ENCODE measurements at regions not wholly inside any gene's neighbourhood (a gene's known extent, or its start where the extent isn't known, plus 50 kb on each side); places are given as distances from the start of the nearest gene placed in this dataset.

- TF ChIP-seq CTCF (IDR thresholded peaks at IDR 0.05; ENCODE audit: partially characterized antibody, unreplicated experiment): no peak
- Mint-ChIP-seq H3K4me3 (ENCODE audit: unreplicated experiment) (no peak overlapping the region), H3K36me3 (ENCODE audit: unreplicated experiment) (no peaks in the 10 kb centered on the region), H3K27ac (ENCODE audit: unreplicated experiment) (no peak overlapping the region), H3K4me1 (ENCODE audit: low read depth, unreplicated experiment) (no peaks in the 10 kb centered on the region), H3K9me3 (ENCODE audit: unreplicated experiment) (no peaks in the 10 kb centered on the region), H3K27me3 (ENCODE audit: unreplicated experiment) (no peaks in the 10 kb centered on the region)
- no peak for DNase-seq
These were observed 338.9 kb upstream of the MBL2 start for GRCh38 chr10:53111529-53111928.

- Mint-ChIP-seq H3K4me3 (ENCODE audit: unreplicated experiment) (no peak overlapping the region), H3K27me3 (ENCODE audit: unreplicated experiment) (no peaks in the 10 kb centered on the region), H3K9me3 (ENCODE audit: unreplicated experiment) (no peaks in the 10 kb centered on the region), H3K4me1 (ENCODE audit: low read depth, unreplicated experiment) (no peaks in the 10 kb centered on the region), H3K36me3 (ENCODE audit: unreplicated experiment) (no peaks in the 10 kb centered on the region), H3K27ac (ENCODE audit: unreplicated experiment) (no peak overlapping the region)
- TF ChIP-seq CTCF (IDR thresholded peaks at IDR 0.05; ENCODE audit: partially characterized antibody, unreplicated experiment): no peak
- DNase-seq: no peak
These were observed 336.7 kb upstream of the MBL2 start for GRCh38 chr10:53109320-53109719.

GRCh38 chr10:53108317-53108934 is 335.8 kb upstream of the MBL2 start:
- H3K4me3 Mint-ChIP-seq (ENCODE audit: unreplicated experiment): no peak overlapping the region
- no peaks in the 10 kb centered on the region for H3K9me3 Mint-ChIP-seq (ENCODE audit: unreplicated experiment)
- no peak for DNase-seq
- H3K4me1 Mint-ChIP-seq (ENCODE audit: low read depth, unreplicated experiment): no peaks in the 10 kb centered on the region
- TF ChIP-seq CTCF (IDR thresholded peaks at IDR 0.05; ENCODE audit: partially characterized antibody, unreplicated experiment): no peak
- H3K27ac Mint-ChIP-seq (ENCODE audit: unreplicated experiment): no peak overlapping the region
- H3K27me3 Mint-ChIP-seq (ENCODE audit: unreplicated experiment): no peaks in the 10 kb centered on the region
- H3K36me3 Mint-ChIP-seq (ENCODE audit: unreplicated experiment): no peaks in the 10 kb centered on the region

GRCh38 chr10:53107711-53108110 is 335.1 kb upstream of the MBL2 start:
- H3K36me3 Mint-ChIP-seq (ENCODE audit: unreplicated experiment): no peaks in the 10 kb centered on the region
- no peaks in the 10 kb centered on the region for H3K4me1 Mint-ChIP-seq (ENCODE audit: low read depth, unreplicated experiment)
- H3K27ac Mint-ChIP-seq (ENCODE audit: unreplicated experiment): no peak overlapping the region

More at GRCh38 chr10:53107711-53108110, 335.1 kb upstream of the MBL2 start:
- DNase-seq: no peak
- H3K4me3 Mint-ChIP-seq (ENCODE audit: unreplicated experiment): no peak overlapping the region
- H3K27me3 Mint-ChIP-seq (ENCODE audit: unreplicated experiment): no peaks in the 10 kb centered on the region
- no peaks in the 10 kb centered on the region for H3K9me3 Mint-ChIP-seq (ENCODE audit: unreplicated experiment)
- TF ChIP-seq CTCF (IDR thresholded peaks at IDR 0.05; ENCODE audit: partially characterized antibody, unreplicated experiment): no peak
